ENCODE measurements at regions not wholly inside any gene's neighbourhood (a gene's known extent, or its start where the extent isn't known, plus 50 kb on each side); places are given as distances from the start of the nearest gene placed in this dataset.

GRCh38 chr2:105150231-105150630 lies 91.3 kb upstream of the GPR45 start:
- Mint-ChIP-seq H3K4me3 (no peak overlapping the region), H3K27me3 (ENCODE audit: low read depth) (peaks cover 24% of the 10 kb centered on the region), H3K4me1 (no peaks in the 10 kb centered on the region), H3K27ac (no peak overlapping the region), H3K9me3 (peaks cover 2% of the 10 kb centered on the region), H3K36me3 (ENCODE audit: low read depth) (peaks cover 15% of the 10 kb centered on the region)
- TF ChIP-seq CTCF (IDR thresholded peaks at IDR 0.05; ENCODE audit: unreplicated experiment in 3 of 3) = no peak

GRCh38 chr2:105154119-105154818 lies 87.3 kb upstream of the GPR45 start:
- H3K9me3 Mint-ChIP-seq = peaks cover 32% of the 10 kb centered on the region
- H3K27ac Mint-ChIP-seq = no peak overlapping the region
- no peaks in the 10 kb centered on the region for H3K4me1 Mint-ChIP-seq
- H3K27me3 Mint-ChIP-seq (ENCODE audit: low read depth) = peaks cover 14% of the 10 kb centered on the region
- H3K4me3 Mint-ChIP-seq = no peak overlapping the region
- H3K36me3 Mint-ChIP-seq (ENCODE audit: low read depth) = peaks cover 22% of the 10 kb centered on the region
- no peak for TF ChIP-seq CTCF (IDR thresholded peaks at IDR 0.05; ENCODE audit: unreplicated experiment in 3 of 3)

GRCh38 chr2:105156166-105156565 lies 85.4 kb upstream of the GPR45 start:
- H3K27ac Mint-ChIP-seq = no peak overlapping the region
- peaks cover 16% of the 10 kb centered on the region for H3K36me3 Mint-ChIP-seq (ENCODE audit: low read depth)
- H3K27me3 Mint-ChIP-seq (ENCODE audit: low read depth) = peaks cover 9% of the 10 kb centered on the region
- peaks cover 40% of the 10 kb centered on the region for H3K9me3 Mint-ChIP-seq
- TF ChIP-seq CTCF (IDR thresholded peaks at IDR 0.05; ENCODE audit: unreplicated experiment in 3 of 3) = no peak
- H3K4me3 Mint-ChIP-seq = no peak overlapping the region
- no peaks in the 10 kb centered on the region for H3K4me1 Mint-ChIP-seq

GRCh38 chr2:105158002-105158401 lies 83.5 kb upstream of the GPR45 start:
- Mint-ChIP-seq H3K27me3 (ENCODE audit: low read depth) (no peaks in the 10 kb centered on the region), H3K9me3 (peaks cover 44% of the 10 kb centered on the region), H3K4me1 (no peaks in the 10 kb centered on the region), H3K27ac (no peak overlapping the region), H3K36me3 (ENCODE audit: low read depth) (peaks cover 16% of the 10 kb centered on the region), H3K4me3 (no peak overlapping the region)
- no peak for TF ChIP-seq CTCF (IDR thresholded peaks at IDR 0.05; ENCODE audit: unreplicated experiment in 3 of 3)

GRCh38 chr2:105166688-105167087 lies 74.9 kb upstream of the GPR45 start:
- TF ChIP-seq CTCF (IDR thresholded peaks at IDR 0.05; ENCODE audit: unreplicated experiment in 3 of 3) = no peak

GRCh38 chr2:105168543-105168942 lies 73.0 kb upstream of the GPR45 start:
- Mint-ChIP-seq H3K4me1 (no peaks in the 10 kb centered on the region), H3K4me3 (no peak overlapping the region), H3K9me3 (peaks cover 4% of the 10 kb centered on the region), H3K27me3 (ENCODE audit: low read depth) (peaks cover 18% of the 10 kb centered on the region), H3K36me3 (ENCODE audit: low read depth) (no peaks in the 10 kb centered on the region), H3K27ac (no peak overlapping the region)
- TF ChIP-seq CTCF (IDR thresholded peaks at IDR 0.05; ENCODE audit: unreplicated experiment in 3 of 3) = no peak

More at GRCh38 chr2:105166688-105167087, 74.9 kb upstream of the GPR45 start:
- Mint-ChIP-seq H3K36me3 (ENCODE audit: low read depth) (no peaks in the 10 kb centered on the region), H3K4me1 (no peaks in the 10 kb centered on the region), H3K9me3 (peaks cover 2% of the 10 kb centered on the region), H3K4me3 (no peak overlapping the region), H3K27me3 (ENCODE audit: low read depth) (peaks cover 14% of the 10 kb centered on the region), H3K27ac (no peak overlapping the region)
